ENCODE measurements at regions not wholly inside any gene's neighbourhood (a gene's known extent, or its start where the extent isn't known, plus 50 kb on each side); places are given as distances from the start of the nearest gene placed in this dataset.

- H3K4me2 ChIP-seq (ENCODE audit: low read depth, low read length, poor library complexity, severe bottlenecking): no peak overlapping the region
- no peaks in the 10 kb centered on the region for H3K36me3 ChIP-seq (ENCODE audit: low read length)
- H4K20me1 ChIP-seq (ENCODE audit: low read depth, low read length): no peaks in the 10 kb centered on the region
- no peak overlapping the region for H3K4me3 ChIP-seq (ENCODE audit: insufficient read depth, low read length, poor library complexity, severe bottlenecking)
- no peak for TF ChIP-seq CTCF (IDR thresholded peaks at IDR 0.05; ENCODE audit: insufficient read depth, low read length, poor library complexity, severe bottlenecking)
- TF ChIP-seq EZH2phosphoT487 (conservative IDR thresholded peaks at IDR 0.05; ENCODE audit: low read length): no peak
- H3K9me3 ChIP-seq (ENCODE audit: insufficient read depth, low read length): no peaks in the 10 kb centered on the region
- no peak overlapping the region for H3K27ac ChIP-seq (ENCODE audit: low read depth, low read length)
- no peak overlapping the region for H3K9ac ChIP-seq (ENCODE audit: low read length)
- no peak overlapping the region for H2AFZ ChIP-seq (ENCODE audit: low read depth, low read length, severe bottlenecking)
- no peaks in the 10 kb centered on the region for H3F3A ChIP-seq (ENCODE audit: insufficient read depth)
- no peaks in the 10 kb centered on the region for H3K27me3 ChIP-seq (ENCODE audit: low read length)
- no peaks in the 10 kb centered on the region for H3K9me2 ChIP-seq (replicated peaks; ENCODE audit: insufficient read depth, low read length)
- no peaks in the 10 kb centered on the region for H3K79me2 ChIP-seq (ENCODE audit: insufficient read depth, low read length)
These were observed 597.5 kb upstream of the HTR2C start for GRCh38 chrX:113986427-113986826.

GRCh38 chrX:113982766-113983165, 601.1 kb upstream of the HTR2C start:
- Histone ChIP-seq H3K36me3 (ENCODE audit: low read length) (no peaks in the 10 kb centered on the region), H3K9me3 (ENCODE audit: insufficient read depth, low read length) (no peaks in the 10 kb centered on the region), H3K79me2 (ENCODE audit: insufficient read depth, low read length) (no peaks in the 10 kb centered on the region), H3K9me2 (replicated peaks; ENCODE audit: insufficient read depth, low read length) (no peaks in the 10 kb centered on the region), H3K27ac (ENCODE audit: low read depth, low read length) (no peak overlapping the region), H3K4me2 (ENCODE audit: low read depth, low read length, poor library complexity, severe bottlenecking) (no peak overlapping the region), H4K20me1 (ENCODE audit: low read depth, low read length) (no peaks in the 10 kb centered on the region), H3K27me3 (ENCODE audit: low read length) (no peaks in the 10 kb centered on the region), H3K9ac (ENCODE audit: low read length) (no peak overlapping the region), H2AFZ (ENCODE audit: low read depth, low read length, severe bottlenecking) (no peak overlapping the region), H3K4me3 (ENCODE audit: insufficient read depth, low read length, poor library complexity, severe bottlenecking) (no peak overlapping the region), H3F3A (ENCODE audit: insufficient read depth) (no peaks in the 10 kb centered on the region)
- TF ChIP-seq CTCF (IDR thresholded peaks at IDR 0.05; ENCODE audit: insufficient read depth, low read length, poor library complexity, severe bottlenecking): no peak
- no peak for TF ChIP-seq EZH2phosphoT487 (conservative IDR thresholded peaks at IDR 0.05; ENCODE audit: low read length)

- H3K27ac ChIP-seq (ENCODE audit: low read depth, low read length): no peak overlapping the region
- H2AFZ ChIP-seq (ENCODE audit: low read depth, low read length, severe bottlenecking): no peak overlapping the region
- no peak for TF ChIP-seq EZH2phosphoT487 (conservative IDR thresholded peaks at IDR 0.05; ENCODE audit: low read length)
- H3K9me3 ChIP-seq (ENCODE audit: insufficient read depth, low read length): no peaks in the 10 kb centered on the region
- no peaks in the 10 kb centered on the region for H4K20me1 ChIP-seq (ENCODE audit: low read depth, low read length)
- H3K9ac ChIP-seq (ENCODE audit: low read length): no peak overlapping the region
- H3K27me3 ChIP-seq (ENCODE audit: low read length): no peaks in the 10 kb centered on the region
- no peak overlapping the region for H3K4me3 ChIP-seq (ENCODE audit: insufficient read depth, low read length, poor library complexity, severe bottlenecking)
- no peaks in the 10 kb centered on the region for H3K79me2 ChIP-seq (ENCODE audit: insufficient read depth, low read length)
- no peak overlapping the region for H3K4me2 ChIP-seq (ENCODE audit: low read depth, low read length, poor library complexity, severe bottlenecking)
- no peaks in the 10 kb centered on the region for H3K36me3 ChIP-seq (ENCODE audit: low read length)
- H3K9me2 ChIP-seq (replicated peaks; ENCODE audit: insufficient read depth, low read length): no peaks in the 10 kb centered on the region
- H3F3A ChIP-seq (ENCODE audit: insufficient read depth): no peaks in the 10 kb centered on the region
These were observed 602.9 kb upstream of the HTR2C start for GRCh38 chrX:113980953-113981352.

GRCh38 chrX:113977887-113978286, 606.0 kb upstream of the HTR2C start:
- no peaks in the 10 kb centered on the region for H3K9me3 ChIP-seq (ENCODE audit: insufficient read depth, low read length)
- no peak overlapping the region for H3K4me3 ChIP-seq (ENCODE audit: insufficient read depth, low read length, poor library complexity, severe bottlenecking)
- no peaks in the 10 kb centered on the region for H3K27me3 ChIP-seq (ENCODE audit: low read length)
- no peaks in the 10 kb centered on the region for H3K36me3 ChIP-seq (ENCODE audit: low read length)
- H3K79me2 ChIP-seq (ENCODE audit: insufficient read depth, low read length): no peaks in the 10 kb centered on the region
- no peak overlapping the region for H2AFZ ChIP-seq (ENCODE audit: low read depth, low read length, severe bottlenecking)
- no peak for TF ChIP-seq EZH2phosphoT487 (conservative IDR thresholded peaks at IDR 0.05; ENCODE audit: low read length)
- TF ChIP-seq CTCF (IDR thresholded peaks at IDR 0.05; ENCODE audit: insufficient read depth, low read length, poor library complexity, severe bottlenecking): no peak
- no peaks in the 10 kb centered on the region for H3F3A ChIP-seq (ENCODE audit: insufficient read depth)
- H3K9ac ChIP-seq (ENCODE audit: low read length): no peak overlapping the region
- no peaks in the 10 kb centered on the region for H4K20me1 ChIP-seq (ENCODE audit: low read depth, low read length)
- H3K9me2 ChIP-seq (replicated peaks; ENCODE audit: insufficient read depth, low read length): no peaks in the 10 kb centered on the region
- no peak overlapping the region for H3K4me2 ChIP-seq (ENCODE audit: low read depth, low read length, poor library complexity, severe bottlenecking)
- H3K27ac ChIP-seq (ENCODE audit: low read depth, low read length): no peak overlapping the region
